Neural cell (in vitro differentiated cells): ENCODE measurements at regions not wholly inside any gene's neighbourhood (a gene's known extent, or its start where the extent isn't known, plus 50 kb on each side); places are given as distances from the start of the nearest gene placed in this dataset.

Experiments used
- H2AFZ ChIP-seq: fragments of 200-600, 300-800 bp; sonication (generic), shearing (Covaris generic); 2 replicates; pipeline ENCODE4 v1.6.0; 2014; ENCODE audit warnings: low read depth, mild to moderate bottlenecking, antibody characterized with exemption, low read length, moderate library complexity
- H3F3A ChIP-seq: fragments of 200-600 bp; shearing (Covaris generic); 2 replicates; pipeline ENCODE4 v1.6.1; 2016; ENCODE audit warnings: mild to moderate bottlenecking, moderate library complexity, mixed read lengths, antibody characterized with exemption, low read length; ENCODE audit not compliant: insufficient read depth, poor library complexity, severe bottlenecking
- H3K27ac ChIP-seq: fragments of 200-600, 300-800 bp; sonication (generic), shearing (Covaris generic); 2 replicates; pipeline ENCODE4 v1.5.1; 2014; ENCODE audit warnings: mild to moderate bottlenecking, low read length, moderate library complexity
- H3K27me3 ChIP-seq: fragments of 300-800, 200-600 bp; sonication (generic), shearing (Covaris generic); 2 replicates; pipeline ENCODE4 v1.6.0; 2014; ENCODE audit warnings: mild to moderate bottlenecking, low read depth, low read length, moderate library complexity; ENCODE audit not compliant: insufficient read depth
- H3K36me3 ChIP-seq: fragments of 300-800, 200-600 bp; sonication (generic), shearing (Covaris generic); 2 replicates; pipeline ENCODE4 v1.5.1; 2014; ENCODE audit warnings: mild to moderate bottlenecking, antibody characterized with exemption, low read length, moderate library complexity; ENCODE audit not compliant: insufficient read depth
- H3K4me2 ChIP-seq: fragments of 300-800, 200-600 bp; sonication (generic), shearing (Covaris generic); 2 replicates; pipeline ENCODE4 v1.6.0; 2014; ENCODE audit warnings: mild to moderate bottlenecking, low read length
- H3K4me3 ChIP-seq: fragments of 300-800, 200-600 bp; sonication (generic), shearing (Covaris generic); 2 replicates; pipeline ENCODE4 v1.5.1; 2014; ENCODE audit warnings: mild to moderate bottlenecking, low read length, moderate library complexity
- H3K79me2 ChIP-seq: fragments of 200-600 bp; shearing (Covaris generic); replicated peaks from 2 replicates; pipeline ENCODE4 v1.6.0; 2014; ENCODE audit warnings: mild to moderate bottlenecking, low read length, moderate library complexity; ENCODE audit not compliant: insufficient read depth
- H3K9ac ChIP-seq: fragments of 300-800, 200-600 bp; sonication (generic), shearing (Covaris generic); 2 replicates; pipeline ENCODE4 v1.6.1; 2016; ENCODE audit warnings: mild to moderate bottlenecking, low read length, mixed read lengths
- H3K9me2 ChIP-seq: fragments of 200-600 bp; shearing (Covaris generic); 2 replicates; pipeline ENCODE4 v1.6.1; 2016; ENCODE audit warnings: mild to moderate bottlenecking, low read length, mixed read lengths; ENCODE audit not compliant: insufficient read depth
- H3K9me3 ChIP-seq: fragments of 200-600, 300-800 bp; sonication (generic), shearing (Covaris generic); 2 replicates; pipeline ENCODE4 v1.6.1; 2016; ENCODE audit warnings: mild to moderate bottlenecking, mixed run types, low read length, moderate library complexity, mixed read lengths
- H4K20me1 ChIP-seq: fragments of 200-600 bp; shearing (Covaris generic); 2 replicates; pipeline ENCODE4 v1.6.1; 2016; ENCODE audit warnings: mild to moderate bottlenecking, mixed run types; ENCODE audit not compliant: insufficient read depth
- EP300 ChIP-seq: fragments of 450-650 bp; conservative IDR thresholded peaks from 2 replicates; pipeline ENCODE4 v1.6.1; 2014; ENCODE audit warnings: antibody characterized with exemption, mild to moderate bottlenecking, moderate library complexity; ENCODE audit not compliant: poor library complexity, severe bottlenecking
- EZH2 ChIP-seq: fragments of 200-600, 300-800 bp; shearing (Covaris generic), sonication (generic); IDR thresholded peaks from 2 replicates; pipeline ENCODE4 v1.6.1; 2014; ENCODE audit warnings: antibody characterized with exemption, low read length, borderline replicate concordance, mild to moderate bottlenecking; ENCODE audit not compliant: insufficient read depth, poor library complexity, severe bottlenecking
- MXI1 ChIP-seq: fragments of 450-650 bp; conservative IDR thresholded peaks from 2 replicates; pipeline ENCODE4 v1.6.1; 2014; ENCODE audit warnings: antibody characterized with exemption, mild to moderate bottlenecking; ENCODE audit not compliant: poor library complexity, severe bottlenecking
- POLR2AphosphoS5 ChIP-seq: IDR thresholded peaks from 2 replicates; pipeline ENCODE4 v1.6.1; 2012
- RAD21 ChIP-seq: fragments of 450-650 bp; conservative IDR thresholded peaks from 2 replicates; pipeline ENCODE4 v1.6.1; 2014; ENCODE audit warnings: antibody characterized with exemption, mild to moderate bottlenecking, moderate library complexity
- SMC3 ChIP-seq: fragments of 450-650 bp; conservative IDR thresholded peaks from 2 replicates; pipeline ENCODE4 v1.6.1; 2014; ENCODE audit warnings: antibody characterized with exemption, mild to moderate bottlenecking, moderate library complexity; ENCODE audit not compliant: poor library complexity
- TAF1 ChIP-seq: IDR thresholded peaks from 2 replicates; pipeline ENCODE4 v1.6.1; 2012; ENCODE audit warnings: low read depth
- TF ChIP-seq, protein P1 (sequence below): IDR thresholded peaks from 2 replicates; pipeline ENCODE4 v1.6.1; 2012; ENCODE audit warnings: borderline replicate concordance
- TF ChIP-seq, protein P2 (sequence below): fragments of 450-650 bp; IDR thresholded peaks from 2 replicates; pipeline ENCODE4 v1.5.1; 2014; ENCODE audit warnings: antibody characterized with exemption, mild to moderate bottlenecking, moderate library complexity; ENCODE audit not compliant: poor library complexity, severe bottlenecking

DNA sequence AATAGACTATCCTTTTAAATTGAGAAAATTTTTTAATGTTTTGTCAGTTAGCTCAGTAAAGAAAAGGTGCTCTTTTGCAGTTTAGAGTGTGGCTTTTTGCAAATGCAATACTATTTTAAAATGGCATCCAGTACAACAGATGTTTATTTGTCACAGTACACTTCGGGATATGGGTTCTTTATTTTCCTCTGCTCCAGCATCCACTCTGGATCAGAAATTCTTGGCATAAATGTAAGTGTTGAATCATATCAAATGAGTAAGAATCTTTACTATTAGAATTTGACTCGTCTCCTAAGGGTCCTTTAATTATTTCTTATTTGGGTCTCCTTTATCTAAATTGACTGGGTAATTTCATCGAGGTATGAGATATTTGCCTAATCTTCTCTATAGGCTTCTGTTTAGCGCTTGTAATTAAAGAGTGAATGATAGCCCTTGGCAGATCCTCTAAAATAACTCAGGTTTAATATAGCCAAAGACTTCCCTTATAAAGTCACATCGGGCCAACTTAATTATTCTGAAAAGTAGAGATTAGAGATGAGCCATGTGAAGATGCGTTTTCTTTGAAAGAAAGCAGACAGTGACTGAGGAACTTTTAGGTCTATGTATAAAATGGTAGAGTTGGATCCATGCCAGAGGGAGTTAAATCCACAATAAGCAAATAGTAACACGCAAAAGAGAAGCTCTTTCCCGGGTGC is 132.7 kb downstream of the CASP12 start:
- no peak overlapping the region for H3K4me2 ChIP-seq
- no peaks in the 10 kb centered on the region for H3K79me2 ChIP-seq
- TF ChIP-seq EZH2 (no peak), RAD21 (no peak), POLR2AphosphoS5 (no peak), EP300 (no peak), MXI1 (no peak), SMC3 (no peak), TAF1 (no peak)
- TF ChIP-seq, protein P1, sequence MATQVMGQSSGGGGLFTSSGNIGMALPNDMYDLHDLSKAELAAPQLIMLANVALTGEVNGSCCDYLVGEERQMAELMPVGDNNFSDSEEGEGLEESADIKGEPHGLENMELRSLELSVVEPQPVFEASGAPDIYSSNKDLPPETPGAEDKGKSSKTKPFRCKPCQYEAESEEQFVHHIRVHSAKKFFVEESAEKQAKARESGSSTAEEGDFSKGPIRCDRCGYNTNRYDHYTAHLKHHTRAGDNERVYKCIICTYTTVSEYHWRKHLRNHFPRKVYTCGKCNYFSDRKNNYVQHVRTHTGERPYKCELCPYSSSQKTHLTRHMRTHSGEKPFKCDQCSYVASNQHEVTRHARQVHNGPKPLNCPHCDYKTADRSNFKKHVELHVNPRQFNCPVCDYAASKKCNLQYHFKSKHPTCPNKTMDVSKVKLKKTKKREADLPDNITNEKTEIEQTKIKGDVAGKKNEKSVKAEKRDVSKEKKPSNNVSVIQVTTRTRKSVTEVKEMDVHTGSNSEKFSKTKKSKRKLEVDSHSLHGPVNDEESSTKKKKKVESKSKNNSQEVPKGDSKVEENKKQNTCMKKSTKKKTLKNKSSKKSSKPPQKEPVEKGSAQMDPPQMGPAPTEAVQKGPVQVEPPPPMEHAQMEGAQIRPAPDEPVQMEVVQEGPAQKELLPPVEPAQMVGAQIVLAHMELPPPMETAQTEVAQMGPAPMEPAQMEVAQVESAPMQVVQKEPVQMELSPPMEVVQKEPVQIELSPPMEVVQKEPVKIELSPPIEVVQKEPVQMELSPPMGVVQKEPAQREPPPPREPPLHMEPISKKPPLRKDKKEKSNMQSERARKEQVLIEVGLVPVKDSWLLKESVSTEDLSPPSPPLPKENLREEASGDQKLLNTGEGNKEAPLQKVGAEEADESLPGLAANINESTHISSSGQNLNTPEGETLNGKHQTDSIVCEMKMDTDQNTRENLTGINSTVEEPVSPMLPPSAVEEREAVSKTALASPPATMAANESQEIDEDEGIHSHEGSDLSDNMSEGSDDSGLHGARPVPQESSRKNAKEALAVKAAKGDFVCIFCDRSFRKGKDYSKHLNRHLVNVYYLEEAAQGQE: no peak
- TF ChIP-seq, protein P2, sequence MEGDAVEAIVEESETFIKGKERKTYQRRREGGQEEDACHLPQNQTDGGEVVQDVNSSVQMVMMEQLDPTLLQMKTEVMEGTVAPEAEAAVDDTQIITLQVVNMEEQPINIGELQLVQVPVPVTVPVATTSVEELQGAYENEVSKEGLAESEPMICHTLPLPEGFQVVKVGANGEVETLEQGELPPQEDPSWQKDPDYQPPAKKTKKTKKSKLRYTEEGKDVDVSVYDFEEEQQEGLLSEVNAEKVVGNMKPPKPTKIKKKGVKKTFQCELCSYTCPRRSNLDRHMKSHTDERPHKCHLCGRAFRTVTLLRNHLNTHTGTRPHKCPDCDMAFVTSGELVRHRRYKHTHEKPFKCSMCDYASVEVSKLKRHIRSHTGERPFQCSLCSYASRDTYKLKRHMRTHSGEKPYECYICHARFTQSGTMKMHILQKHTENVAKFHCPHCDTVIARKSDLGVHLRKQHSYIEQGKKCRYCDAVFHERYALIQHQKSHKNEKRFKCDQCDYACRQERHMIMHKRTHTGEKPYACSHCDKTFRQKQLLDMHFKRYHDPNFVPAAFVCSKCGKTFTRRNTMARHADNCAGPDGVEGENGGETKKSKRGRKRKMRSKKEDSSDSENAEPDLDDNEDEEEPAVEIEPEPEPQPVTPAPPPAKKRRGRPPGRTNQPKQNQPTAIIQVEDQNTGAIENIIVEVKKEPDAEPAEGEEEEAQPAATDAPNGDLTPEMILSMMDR: no peak
- H3K27me3 ChIP-seq: no peaks in the 10 kb centered on the region
- no peaks in the 10 kb centered on the region for H3K9me3 ChIP-seq
- H3K36me3 ChIP-seq: no peaks in the 10 kb centered on the region
- no peaks in the 10 kb centered on the region for H4K20me1 ChIP-seq
- no peaks in the 10 kb centered on the region for H3F3A ChIP-seq
- no peak overlapping the region for H3K9ac ChIP-seq
- H3K4me3 ChIP-seq: no peak overlapping the region
- no peak overlapping the region for H2AFZ ChIP-seq
- no peaks in the 10 kb centered on the region for H3K9me2 ChIP-seq
- H3K27ac ChIP-seq: no peak overlapping the region

DNA sequence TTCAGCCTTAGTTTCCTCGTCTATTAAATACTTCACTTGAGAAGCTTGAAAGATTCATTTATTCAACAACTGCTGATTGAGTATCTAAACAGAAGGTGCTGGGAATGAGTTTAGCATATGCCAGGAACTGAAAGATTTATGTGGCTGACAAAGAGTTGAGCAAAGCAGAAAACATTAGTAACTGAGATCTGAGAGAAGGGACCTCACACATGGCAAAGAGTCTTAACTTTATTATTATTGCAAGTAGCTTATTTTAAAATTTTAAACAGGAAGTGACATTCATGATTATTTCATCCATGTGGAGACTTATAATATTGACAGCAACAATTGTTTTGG is 133.6 kb downstream of the CASP12 start:
- Histone ChIP-seq H3K9me2 (no peaks in the 10 kb centered on the region), H3K4me2 (no peak overlapping the region), H3K36me3 (no peaks in the 10 kb centered on the region), H3K27ac (no peak overlapping the region), H3K9me3 (no peaks in the 10 kb centered on the region), H3K27me3 (no peaks in the 10 kb centered on the region), H3F3A (no peaks in the 10 kb centered on the region), H2AFZ (no peak overlapping the region), H3K79me2 (no peaks in the 10 kb centered on the region), H3K4me3 (no peak overlapping the region), H3K9ac (no peak overlapping the region), H4K20me1 (no peaks in the 10 kb centered on the region)
- TF ChIP-seq, protein P2: no peak
- TF ChIP-seq, protein P1: no peak
- TF ChIP-seq SMC3 (no peak), EZH2 (no peak), RAD21 (no peak), EP300 (no peak), TAF1 (no peak), MXI1 (no peak), POLR2AphosphoS5 (no peak)
